NCI-H128 (cell line): ENCODE measurements at regions not wholly inside any gene's neighbourhood (a gene's known extent, or its start where the extent isn't known, plus 50 kb on each side); places are given as distances from the start of the nearest gene placed in this dataset.

Experiments used
- DNase-seq: peaks from one replicate; lab custom pipeline; 2025; ENCODE audit not compliant: unreplicated experiment; lab: John Stamatoyannopoulos, UW

- no peak for DNase-seq
Measured at GRCh38 chr2:150983314-150983897, 278.3 kb downstream of the RBM43 start.

GRCh38 chr2:150981826-150982225, 279.8 kb downstream of the RBM43 start:
- DNase-seq, result no peak

- no peak for DNase-seq
Measured at GRCh38 chr2:150978053-150978452, 283.6 kb downstream of the RBM43 start.

- no peak for DNase-seq
Measured at GRCh38 chr2:150977296-150977695, 284.4 kb downstream of the RBM43 start.

GRCh38 chr2:150976604-150977003, 285.1 kb downstream of the RBM43 start:
- no peak for DNase-seq

GRCh38 chr2:150974864-150975263, 286.8 kb downstream of the RBM43 start:
- no peak for DNase-seq

- DNase-seq, result no peak
Measured at GRCh38 chr2:150974234-150974633, 287.4 kb downstream of the RBM43 start.

- DNase-seq, result no peak
Measured at GRCh38 chr2:150971910-150972309, 289.8 kb downstream of the RBM43 start.

GRCh38 chr2:150963336-150963735, 298.3 kb downstream of the RBM43 start:
- no peak for DNase-seq

- no peak for DNase-seq
Measured at GRCh38 chr2:150955231-150955630, 306.4 kb downstream of the RBM43 start.

GRCh38 chr2:150946831-150947230, 314.8 kb downstream of the RBM43 start:
- DNase-seq, result no peak

GRCh38 chr2:150944315-150944714, 317.3 kb downstream of the RBM43 start:
- DNase-seq, result no peak

- no peak for DNase-seq
Measured at GRCh38 chr2:150939087-150939486, 322.6 kb downstream of the RBM43 start.

- no peak for DNase-seq
Measured at GRCh38 chr2:150938527-150938926, 323.1 kb downstream of the RBM43 start.

GRCh38 chr2:150937030-150937429, 324.6 kb downstream of the RBM43 start:
- no peak for DNase-seq

- peak; percentile 11 for DNase-seq
Measured at GRCh38 chr2:150931451-150931850, 330.2 kb downstream of the RBM43 start.

- no peak for DNase-seq
Measured at GRCh38 chr2:150925611-150926010, 336.1 kb downstream of the RBM43 start.

- DNase-seq, result no peak
Measured at GRCh38 chr2:150924878-150925277, 336.8 kb downstream of the RBM43 start.

- no peak for DNase-seq
Measured at GRCh38 chr2:150919901-150920300, 341.8 kb downstream of the RBM43 start.

GRCh38 chr2:150917961-150918713, 343.5 kb downstream of the RBM43 start:
- no peak for DNase-seq

GRCh38 chr2:150916467-150917396, 344.9 kb downstream of the RBM43 start:
- no peak for DNase-seq
